Upper lobe of right lung (tissue), 1 donor: ENCODE measurements at regions not wholly inside any gene's neighbourhood (a gene's known extent, or its start where the extent isn't known, plus 50 kb on each side); places are given as distances from the start of the nearest gene placed in this dataset.

Experiments used
- ATAC-seq: fragments of 200-7000 bp; cut with Tn5 transposase; one replicate; pipeline ENCODE4 v1.9.1; 2020; ENCODE audit warnings: mild to moderate bottlenecking, moderate library complexity
- DNase-seq: peaks from one replicate; pipeline ENCODE4 v3.0.0-alpha.2; 2020
- H3K27ac ChIP-seq: fragments of 200-600 bp; one replicate; pipeline ENCODE4 v1.8.0; 2022
- H3K27me3 ChIP-seq: fragments of 200-600 bp; one replicate; pipeline ENCODE4 v1.8.0; 2022; ENCODE audit warnings: mild to moderate bottlenecking
- H3K36me3 ChIP-seq: fragments of 200-600 bp; one replicate; pipeline ENCODE4 v1.8.0; 2022
- H3K4me1 ChIP-seq: fragments of 200-600 bp; one replicate; pipeline ENCODE4 v1.8.0; 2022
- H3K4me3 ChIP-seq: fragments of 200-600 bp; one replicate; pipeline ENCODE4 v1.8.0; 2022; ENCODE audit warnings: mild to moderate bottlenecking
- H3K9me3 ChIP-seq: fragments of 200-600 bp; one replicate; pipeline ENCODE4 v1.8.0; 2022
- CTCF ChIP-seq: fragments of 200-600 bp; IDR thresholded peaks from one replicate; pipeline ENCODE4 v1.8.0; 2022; ENCODE audit warnings: antibody characterized with exemption
- intact Hi-C: fragments of 100-400 bp; cut with DNase I; formaldehyde crosslinking; loops from one replicate; pipeline ENCODE4 v1.11.0; 2022
- donor health status: DM: no; HTN: yes; CAD: no; lungs with severe emphysema.

GRCh38 chr11:70628855-70629844, 230.8 kb downstream of the CTTN start:
- Histone ChIP-seq H3K27ac (peak overlapping the region; percentile 42), H3K27me3 (no peaks in the 10 kb centered on the region), H3K4me1 (peaks cover 7% of the 10 kb centered on the region), H3K9me3 (no peaks in the 10 kb centered on the region), H3K4me3 (no peak overlapping the region), H3K36me3 (no peaks in the 10 kb centered on the region)
- intact Hi-C loops, result no loop called here
- peak; percentile 89 for ATAC-seq
- DNase-seq, result peak; percentile 77
- no peak for TF ChIP-seq CTCF

GRCh38 chr11:70630068-70630467, 231.7 kb downstream of the CTTN start:
- Histone ChIP-seq H3K27ac (no peak overlapping the region), H3K9me3 (no peaks in the 10 kb centered on the region), H3K36me3 (no peaks in the 10 kb centered on the region), H3K4me3 (no peak overlapping the region), H3K27me3 (no peaks in the 10 kb centered on the region), H3K4me1 (peaks cover 7% of the 10 kb centered on the region)
- no peak for TF ChIP-seq CTCF
- DNase-seq, result no peak
- intact Hi-C loops, result no loop called here
- no peak for ATAC-seq

- intact Hi-C loops, result no loop called here
- H3K27me3 ChIP-seq, result no peaks in the 10 kb centered on the region
- no peak overlapping the region for H3K27ac ChIP-seq
- H3K4me3 ChIP-seq, result no peak overlapping the region
- DNase-seq (no peak), ATAC-seq (no peak)
- peaks cover 7% of the 10 kb centered on the region for H3K4me1 ChIP-seq
- no peaks in the 10 kb centered on the region for H3K9me3 ChIP-seq
- TF ChIP-seq CTCF, result no peak
- no peaks in the 10 kb centered on the region for H3K36me3 ChIP-seq
These were observed 232.7 kb downstream of the CTTN start for GRCh38 chr11:70630816-70631623.

- Histone ChIP-seq H3K27ac (no peak overlapping the region), H3K4me1 (peaks cover 7% of the 10 kb centered on the region), H3K4me3 (no peak overlapping the region), H3K9me3 (no peaks in the 10 kb centered on the region), H3K36me3 (no peaks in the 10 kb centered on the region), H3K27me3 (no peaks in the 10 kb centered on the region)
- DNase-seq (no peak), ATAC-seq (no peak)
- TF ChIP-seq CTCF, result no peak
- intact Hi-C loops, result no loop called here
These were observed 233.3 kb downstream of the CTTN start for GRCh38 chr11:70631624-70632047.

- intact Hi-C loops, result no loop called here
- H3K27ac ChIP-seq, result no peak overlapping the region
- ATAC-seq, result no peak
- no peak for TF ChIP-seq CTCF
- no peak for DNase-seq
- H3K4me3 ChIP-seq, result no peak overlapping the region
- no peaks in the 10 kb centered on the region for H3K36me3 ChIP-seq
- H3K4me1 ChIP-seq, result peaks cover 4% of the 10 kb centered on the region
- H3K9me3 ChIP-seq, result no peaks in the 10 kb centered on the region
- no peaks in the 10 kb centered on the region for H3K27me3 ChIP-seq
These were observed 235.3 kb downstream of the CTTN start for GRCh38 chr11:70633610-70634009.
